Endothelial cell of umbilical vein (primary cell): ENCODE measurements at regions not wholly inside any gene's neighbourhood (a gene's known extent, or its start where the extent isn't known, plus 50 kb on each side); places are given as distances from the start of the nearest gene placed in this dataset.

ENCODE experiments used
- CTCF ChIP-seq, 2 donors: IDR thresholded peaks; 1 replicate in 1 of 2; 2 replicates in 1 of 2; pipeline ENCODE4 v1.5.1; 2011; ENCODE audit warnings: low read length in 2 of 2, mild to moderate bottlenecking in 2 of 2, moderate library complexity in 2 of 2, control low read depth in 1 of 2, inconsistent platforms in 1 of 2, low read depth in 1 of 2; ENCODE audit not compliant: insufficient read depth in 1 of 2; ENCODE audit errors: extremely low read depth in 1 of 2
- EZH2 ChIP-seq: IDR thresholded peaks from 2 replicates; pipeline ENCODE4 v1.6.1; 2012; ENCODE audit warnings: borderline replicate concordance, low read depth, mild to moderate bottlenecking, moderate library complexity, low read length, inconsistent platforms; ENCODE audit not compliant: severe bottlenecking
- MAX ChIP-seq: IDR thresholded peaks from 2 replicates; pipeline ENCODE4 v1.6.1; 2011; ENCODE audit not compliant: insufficient read depth, insufficient read length
- MYC ChIP-seq: IDR thresholded peaks from one replicate; pipeline ENCODE4 v1.6.1; 2011; ENCODE audit warnings: mild to moderate bottlenecking, low read depth, low read length
- POLR2A ChIP-seq: IDR thresholded peaks from 2 replicates; pipeline ENCODE4 v1.6.1; 2012; ENCODE audit warnings: low read depth, mild to moderate bottlenecking, control low read depth, low read length
- POLR2AphosphoS5 ChIP-seq: IDR thresholded peaks from 2 replicates; pipeline ENCODE4 v1.6.1; 2012; ENCODE audit warnings: low read depth, mild to moderate bottlenecking, control low read depth, low read length, moderate library complexity; ENCODE audit not compliant: insufficient read depth

DNA sequence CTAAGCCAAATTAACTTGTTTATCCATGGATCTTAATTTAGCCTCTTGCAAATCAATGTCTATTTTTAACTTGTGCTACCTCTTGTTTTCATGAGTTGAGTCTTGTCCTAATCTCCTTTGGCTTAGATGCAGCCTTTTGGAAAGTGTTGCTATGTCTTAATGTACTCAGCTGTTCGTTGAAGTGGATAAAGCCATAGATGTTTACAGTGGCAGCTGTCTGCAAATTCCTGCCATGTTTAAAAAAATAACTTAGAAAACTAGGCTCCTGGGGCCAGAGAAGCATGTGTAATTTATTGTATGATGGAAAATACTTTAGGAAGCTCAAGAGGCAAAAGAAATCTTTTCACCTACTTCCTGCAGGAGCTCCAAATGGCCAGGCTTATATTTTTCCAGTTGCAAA lies 253.1 kb upstream of the RHOBTB1 start:
- TF ChIP-seq MYC (no peak), CTCF (IDR thresholded peaks at IDR 0.05; ENCODE audit: extremely low read depth in 1 of 2, insufficient read depth in 1 of 2, low read depth in 1 of 2, low read length in 2 of 2) (no peak), EZH2 (no peak), POLR2AphosphoS5 (no peak), MAX (no peak), POLR2A (no peak)
